HCT116 (cell line): ENCODE measurements at regions not wholly inside any gene's neighbourhood (a gene's known extent, or its start where the extent isn't known, plus 50 kb on each side); places are given as distances from the start of the nearest gene placed in this dataset.
"Not testable (repeated sequence)": the region's sequence is repeated elsewhere in the genome, so short reads cannot be mapped to it uniquely, and the experiment has no call there.

ENCODE experiments used
- ATAC-seq: fragments of 200-7000 bp; cut with Tn5 transposase; 2 replicates; pipeline ENCODE4 v1.9.1; 2020; ENCODE audit warnings: mild to moderate bottlenecking, moderate library complexity
- BruUV-seq: library from RNA; stranded (reverse); fragments of 400-500 nt; replicated peaks from 2 replicates; lab custom pipeline; 2021; lab: Mats Ljungman, UMichigan
- CTCF ChIA-PET: fragments of 300-600 bp; sonication (Branson Sonifier 250); formaldehyde crosslinking; loops from one replicate; lab custom pipeline; 2021; ENCODE audit warnings: antibody characterized with exemption; lab: Charles Lee
- POLR2A ChIA-PET: fragments of 300-600, 350-600 bp; sonication (Branson Sonifier 250); formaldehyde crosslinking; loops from one replicate; lab custom pipeline; 2021; ENCODE audit warnings: antibody characterized with exemption; lab: Charles Lee
- RAD21 ChIA-PET, 2 experiments: fragments of 300-600 bp; sonication (Branson Sonifier 250); formaldehyde crosslinking; loops; one replicate each; lab custom pipeline; 2023; ENCODE audit warnings: low total read pairs in 2 of 2; ENCODE audit not compliant: uncharacterized antibody in 2 of 2, unreplicated experiment in 2 of 2, low non-redundant PET in 1 of 2; lab: Charles Lee
- DNase-seq: peaks from one replicate; pipeline ENCODE4 v3.0.0-alpha.2; 2010; ENCODE audit warnings: low read depth, low spot score
- H2AFZ ChIP-seq: fragments of 200-600 bp; shearing (Covaris generic), sonication (generic); 2 replicates; pipeline ENCODE4 v1.6.1; 2017; ENCODE audit warnings: low read depth, mixed run types, mixed read lengths, antibody characterized with exemption, low read length; ENCODE audit not compliant: poor library complexity, severe bottlenecking
- H3K27ac ChIP-seq: 2 replicates; pipeline ENCODE4 v1.5.1; 2012; ENCODE audit warnings: low read depth, low read length
- H3K27me3 ChIP-seq: fragments of 200-600 bp; sonication (generic); 2 replicates; pipeline ENCODE4 v1.6.1; 2016; ENCODE audit warnings: mixed run types, low read length, mixed read lengths; ENCODE audit not compliant: insufficient read depth
- H3K36me3 ChIP-seq, 2 experiments: fragments of 200-500 bp in 1 of 2; fragments of 200-600 bp in 1 of 2; sonication (Bioruptor generic) in 1 of 2; sonication (generic) in 1 of 2; 2 replicates each; pipeline versions ENCODE4 v1.5.1 to v1.6.1; 2014 to 2016; ENCODE audit warnings: low read length in 2 of 2, inconsistent platforms in 1 of 2, mixed read lengths in 1 of 2, mixed run types in 1 of 2; ENCODE audit not compliant: insufficient read depth in 2 of 2, control insufficient read depth in 1 of 2
- H3K4me1 ChIP-seq, 2 experiments: fragments of 200-600 bp in 1 of 2; sonication (generic) in 1 of 2; 2 replicates each; pipeline versions ENCODE4 v1.5.1 to v1.6.1; 2012 to 2017; ENCODE audit warnings: low read length in 2 of 2, inconsistent platforms in 1 of 2, mild to moderate bottlenecking in 1 of 2, mixed read lengths in 1 of 2, mixed run types in 1 of 2, moderate library complexity in 1 of 2; ENCODE audit not compliant: insufficient read depth in 2 of 2, control insufficient read depth in 1 of 2
- H3K4me2 ChIP-seq: fragments of 200-600 bp; sonication (generic); 2 replicates; pipeline ENCODE4 v1.6.1; 2017; ENCODE audit warnings: mixed run types, low read length, mixed read lengths
- H3K4me3 ChIP-seq, 2 experiments: fragments of 200-600 bp in 1 of 2; sonication (generic) in 1 of 2; replicated peaks in 1 of 2; 2 replicates each; pipeline ENCODE4 v1.5.1; 2011 to 2016; ENCODE audit warnings: low read length in 2 of 2, control low read depth in 1 of 2, low read depth in 1 of 2, mild to moderate bottlenecking in 1 of 2, mixed read lengths in 1 of 2, mixed run types in 1 of 2
- H3K79me2 ChIP-seq: fragments of 200-600 bp; sonication (generic); 2 replicates; pipeline ENCODE4 v1.6.1; 2017; ENCODE audit warnings: mild to moderate bottlenecking, mixed run types, low read length, moderate library complexity, mixed read lengths; ENCODE audit not compliant: insufficient read depth
- H3K9ac ChIP-seq: fragments of 200-600 bp; sonication (generic); 2 replicates; pipeline ENCODE4 v1.6.1; 2016; ENCODE audit warnings: low read length, mixed read lengths
- H3K9me2 ChIP-seq: fragments of 200-600 bp; sonication (generic), shearing (Covaris generic); 2 replicates; pipeline ENCODE4 v1.6.1; 2017; ENCODE audit warnings: mixed run types, mild to moderate bottlenecking, moderate library complexity; ENCODE audit not compliant: insufficient read depth
- H3K9me3 ChIP-seq, 2 experiments: fragments of 200-500 bp in 1 of 2; fragments of 200-600 bp in 1 of 2; sonication (Bioruptor generic) in 1 of 2; sonication (generic) in 1 of 2; 2 replicates each; pipeline ENCODE4 v1.6.1; 2014 to 2017; ENCODE audit warnings: low read length in 2 of 2, mixed read lengths in 2 of 2, inconsistent platforms in 1 of 2, low read depth in 1 of 2, mild to moderate bottlenecking in 1 of 2, mixed run types in 1 of 2, moderate library complexity in 1 of 2; ENCODE audit not compliant: control insufficient read depth in 1 of 2, insufficient read depth in 1 of 2
- H4K20me1 ChIP-seq: fragments of 200-600 bp; sonication (generic), shearing (Covaris generic); 2 replicates; pipeline ENCODE4 v1.6.1; 2017; ENCODE audit warnings: mixed run types, mild to moderate bottlenecking, moderate library complexity; ENCODE audit not compliant: insufficient read depth
- EZH2phosphoT487 ChIP-seq: fragments of 200-600 bp; IDR thresholded peaks from 2 replicates; pipeline ENCODE4 v1.6.1; 2018; ENCODE audit warnings: antibody characterized with exemption, borderline replicate concordance
- POLR2A ChIP-seq: IDR thresholded peaks from 2 replicates; pipeline ENCODE4 v1.7.0; 2011; ENCODE audit warnings: borderline replicate concordance; ENCODE audit not compliant: insufficient read depth, insufficient read length; ENCODE audit errors: extremely low read depth
- POLR2AphosphoS5 ChIP-seq: IDR thresholded peaks from 2 replicates; pipeline ENCODE4 v1.6.1; 2011; ENCODE audit warnings: mild to moderate bottlenecking, low read depth, low read length, moderate library complexity
- SIN3A ChIP-seq: IDR thresholded peaks from 2 replicates; pipeline ENCODE4 v1.6.1; 2012; ENCODE audit warnings: low read depth
- ZBTB33 ChIP-seq: IDR thresholded peaks from 2 replicates; pipeline ENCODE4 v1.6.1; 2011; ENCODE audit warnings: mild to moderate bottlenecking, low read length, moderate library complexity; ENCODE audit not compliant: insufficient replicate concordance; ENCODE audit errors: extremely low read depth
- ZFX ChIP-seq: fragments of 450-650 bp; IDR thresholded peaks from 2 replicates; pipeline ENCODE4 v1.6.1; 2017
- ZNF274 ChIP-seq: fragments of 200-500 bp; sonication (Bioruptor generic); IDR thresholded peaks from 2 replicates; pipeline ENCODE4 v1.6.1; 2014; ENCODE audit warnings: mild to moderate bottlenecking, low read depth, low read length, inconsistent platforms
- intact Hi-C: fragments of 100-400 bp; cut with micrococcal nuclease; formaldehyde crosslinking; loops from 2 replicates; pipeline ENCODE4 v1.10.0; 2022

DNA sequence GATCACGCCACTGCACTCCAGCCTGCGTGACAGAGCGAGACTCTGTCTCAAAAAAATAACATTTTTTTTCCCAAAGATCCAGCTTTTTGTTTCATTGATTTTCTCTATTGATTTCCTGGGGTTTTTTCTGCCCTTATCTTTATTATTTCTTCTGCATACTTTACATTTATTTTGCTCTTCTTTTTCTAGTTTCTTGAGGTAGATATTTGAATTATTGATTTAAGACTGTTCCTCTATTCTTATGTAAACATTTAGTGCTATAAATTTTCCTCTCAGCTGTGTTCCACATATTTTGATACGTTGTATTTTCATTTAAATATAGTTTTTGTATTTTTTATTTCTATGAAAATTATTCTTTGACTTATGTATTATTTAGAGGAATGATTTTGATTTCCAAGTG, 89.8 kb downstream of the TEX51 start:
- no peak for ATAC-seq
- no peak overlapping the region for H3K4me3 ChIP-seq
- ChIA-PET RAD21 (no interaction called here), POLR2A (no interaction called here), CTCF (no interaction called here)
- H3K4me1 ChIP-seq: no peaks in the 10 kb centered on the region
- no peak overlapping the region for H3K27ac ChIP-seq
- H3K9me3 ChIP-seq: no peaks in the 10 kb centered on the region
- H3K27me3 ChIP-seq: peaks cover 45% of the 10 kb centered on the region
- no peaks in the 10 kb centered on the region for H3K79me2 ChIP-seq
- no peak overlapping the region for H3K9ac ChIP-seq
- no peak overlapping the region for H3K4me2 ChIP-seq
- H2AFZ ChIP-seq: no peak overlapping the region
- H4K20me1 ChIP-seq: no peaks in the 10 kb centered on the region
- no peak for TF ChIP-seq ZFX
- no peak for TF ChIP-seq POLR2A
- TF ChIP-seq ZNF274: no peak
- TF ChIP-seq EZH2phosphoT487: no peak
- no peak for TF ChIP-seq ZBTB33
- TF ChIP-seq POLR2AphosphoS5: no peak
- no peak for TF ChIP-seq SIN3A
- no peaks in the 10 kb centered on the region for H3K36me3 ChIP-seq
- BruUV-seq: no TSS peak
- intact Hi-C loops: no loop called here
- no peak for DNase-seq
- no peaks in the 10 kb centered on the region for H3K9me2 ChIP-seq

GRCh38 chr2:126989064-126989463, 90.4 kb downstream of the TEX51 start:
- H3K9ac ChIP-seq, CTCF ChIA-PET, H3K36me3 ChIP-seq, H3K4me1 ChIP-seq, H3K79me2 ChIP-seq, intact Hi-C loops, H2AFZ ChIP-seq, H3K27ac ChIP-seq, H4K20me1 ChIP-seq, H3K4me3 ChIP-seq, BruUV-seq, DNase-seq, H3K9me3 ChIP-seq, RAD21 ChIA-PET, ATAC-seq, POLR2A ChIA-PET, H3K4me2 ChIP-seq, H3K9me2 ChIP-seq: not testable (repeated sequence)
- H3K27me3 ChIP-seq: peaks cover 45% of the 10 kb centered on the region
